ENCODE measurements at regions not wholly inside any gene's neighbourhood (a gene's known extent, or its start where the extent isn't known, plus 50 kb on each side); places are given as distances from the start of the nearest gene placed in this dataset.
"Not testable (repeated sequence)": the region's sequence is repeated elsewhere in the genome, so short reads cannot be mapped to it uniquely, and the experiment has no call there.

DNA sequence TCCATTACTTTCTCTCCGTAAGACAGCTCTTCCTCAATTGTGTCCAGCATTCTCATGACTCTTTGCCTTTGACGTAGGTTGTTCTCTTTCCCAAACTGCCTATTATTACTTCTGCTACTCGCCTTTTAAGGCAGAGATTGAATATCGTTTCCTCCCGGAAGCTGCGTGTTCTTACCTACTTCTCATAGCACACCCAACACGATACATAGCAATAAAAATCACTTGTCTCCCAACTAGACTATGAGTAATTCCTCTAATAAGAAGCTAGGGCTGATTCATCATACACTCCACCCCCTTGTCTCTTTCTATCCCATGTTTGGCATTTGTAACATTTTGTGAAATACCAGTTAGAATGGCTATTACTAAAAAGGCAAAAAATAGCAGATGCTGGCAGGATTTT is 55.8 kb upstream of the SGIP1 start:
- Histone ChIP-seq H3K4me2 (ENCODE audit: low read length) (no peak overlapping the region), H3F3A (ENCODE audit: insufficient read depth, low read length) (no peaks in the 10 kb centered on the region), H3K9me2 (ENCODE audit: low read depth, low read length) (no peaks in the 10 kb centered on the region), H3K9me3 (ENCODE audit: low read length) (peaks cover 2% of the 10 kb centered on the region; the same call in 1 of the 2 replicates), H3K4me1 (ENCODE audit: insufficient read depth, low read length, severe bottlenecking) (no peaks in the 10 kb centered on the region), H4K20me1 (ENCODE audit: insufficient read depth, low read length) (no peaks in the 10 kb centered on the region), H3K27ac (ENCODE audit: low read depth, low read length, poor library complexity, severe bottlenecking) (no peak overlapping the region), H3K9ac (ENCODE audit: low read length) (no peak overlapping the region), H3K36me3 (ENCODE audit: insufficient read depth, low read length) (no peaks in the 10 kb centered on the region), H2AFZ (ENCODE audit: low read length) (no peak overlapping the region), H3K4me3 (ENCODE audit: low read depth, low read length, poor library complexity, severe bottlenecking) (no peak overlapping the region), H3K79me2 (ENCODE audit: insufficient read depth, low read length) (no peaks in the 10 kb centered on the region), H3K27me3 (ENCODE audit: insufficient read depth, low read length) (peaks cover 10% of the 10 kb centered on the region; the same call in 1 of the 2 replicates)
- TF ChIP-seq EZH2 (IDR thresholded peaks at IDR 0.05; ENCODE audit: borderline replicate concordance, low read length) = no peak
- TF ChIP-seq, protein P1, sequence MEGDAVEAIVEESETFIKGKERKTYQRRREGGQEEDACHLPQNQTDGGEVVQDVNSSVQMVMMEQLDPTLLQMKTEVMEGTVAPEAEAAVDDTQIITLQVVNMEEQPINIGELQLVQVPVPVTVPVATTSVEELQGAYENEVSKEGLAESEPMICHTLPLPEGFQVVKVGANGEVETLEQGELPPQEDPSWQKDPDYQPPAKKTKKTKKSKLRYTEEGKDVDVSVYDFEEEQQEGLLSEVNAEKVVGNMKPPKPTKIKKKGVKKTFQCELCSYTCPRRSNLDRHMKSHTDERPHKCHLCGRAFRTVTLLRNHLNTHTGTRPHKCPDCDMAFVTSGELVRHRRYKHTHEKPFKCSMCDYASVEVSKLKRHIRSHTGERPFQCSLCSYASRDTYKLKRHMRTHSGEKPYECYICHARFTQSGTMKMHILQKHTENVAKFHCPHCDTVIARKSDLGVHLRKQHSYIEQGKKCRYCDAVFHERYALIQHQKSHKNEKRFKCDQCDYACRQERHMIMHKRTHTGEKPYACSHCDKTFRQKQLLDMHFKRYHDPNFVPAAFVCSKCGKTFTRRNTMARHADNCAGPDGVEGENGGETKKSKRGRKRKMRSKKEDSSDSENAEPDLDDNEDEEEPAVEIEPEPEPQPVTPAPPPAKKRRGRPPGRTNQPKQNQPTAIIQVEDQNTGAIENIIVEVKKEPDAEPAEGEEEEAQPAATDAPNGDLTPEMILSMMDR (IDR thresholded peaks at IDR 0.05; ENCODE audit: low read length) = no peak

DNA sequence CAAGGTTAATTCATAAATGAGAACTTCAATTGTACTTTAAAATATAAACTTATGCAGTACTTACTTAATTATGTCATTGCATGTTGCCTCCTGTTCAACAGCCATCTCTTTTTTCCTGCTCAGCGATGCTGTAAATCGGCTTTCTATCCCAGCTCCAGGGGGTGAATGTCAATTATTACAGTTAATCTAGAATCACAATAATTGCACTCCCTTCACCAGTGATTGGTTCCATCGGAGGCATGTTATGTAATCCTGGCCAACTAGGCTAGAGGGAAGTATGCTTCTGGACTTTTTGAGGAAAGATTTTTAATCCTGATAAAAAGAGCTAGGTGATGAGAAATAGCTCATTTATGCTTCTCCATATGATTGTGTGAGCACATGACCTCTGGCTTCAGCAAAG is 53.8 kb upstream of the SGIP1 start:
- Histone ChIP-seq H3K4me1 (ENCODE audit: insufficient read depth, low read length, severe bottlenecking) (no peaks in the 10 kb centered on the region), H3K36me3 (ENCODE audit: insufficient read depth, low read length) (no peaks in the 10 kb centered on the region), H3K9me2 (ENCODE audit: low read depth, low read length) (no peaks in the 10 kb centered on the region), H3K4me2 (ENCODE audit: low read length) (no peak overlapping the region), H3K4me3 (ENCODE audit: low read depth, low read length, poor library complexity, severe bottlenecking) (no peak overlapping the region), H3K27me3 (ENCODE audit: insufficient read depth, low read length) (peaks cover 5% of the 10 kb centered on the region; the same call in 1 of the 2 replicates), H3K9me3 (ENCODE audit: low read length) (peaks cover 2% of the 10 kb centered on the region; the same call in 1 of the 2 replicates), H4K20me1 (ENCODE audit: insufficient read depth, low read length) (no peaks in the 10 kb centered on the region), H3F3A (ENCODE audit: insufficient read depth, low read length) (no peaks in the 10 kb centered on the region), H2AFZ (ENCODE audit: low read length) (no peak overlapping the region), H3K27ac (ENCODE audit: low read depth, low read length, poor library complexity, severe bottlenecking) (no peak overlapping the region), H3K79me2 (ENCODE audit: insufficient read depth, low read length) (no peaks in the 10 kb centered on the region), H3K9ac (ENCODE audit: low read length) (no peak overlapping the region)
- no peak for TF ChIP-seq EZH2 (IDR thresholded peaks at IDR 0.05; ENCODE audit: borderline replicate concordance, low read length)
- TF ChIP-seq, protein P1 (IDR thresholded peaks at IDR 0.05; ENCODE audit: low read length) = no peak

DNA sequence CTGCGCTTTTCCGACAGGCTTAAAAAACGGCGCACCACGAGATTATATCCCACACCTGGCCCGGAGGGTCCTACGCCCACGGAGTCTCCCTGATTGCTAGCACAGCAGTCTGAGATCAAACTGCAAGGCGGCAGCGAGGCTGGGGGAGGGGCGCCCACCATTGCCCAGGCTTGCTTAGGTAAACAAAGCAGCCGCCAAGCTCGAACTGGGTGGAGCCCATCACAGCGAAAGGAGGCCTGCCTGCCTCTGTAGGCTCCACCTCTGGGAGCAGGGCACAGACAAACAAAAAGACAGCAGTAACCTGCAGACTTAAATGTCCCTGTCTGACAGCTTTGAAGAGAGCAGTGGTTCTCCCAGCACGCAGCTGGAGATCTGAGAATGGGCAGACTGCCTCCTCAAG is 52.7 kb upstream of the SGIP1 start:
- H3K9me2 ChIP-seq (ENCODE audit: low read depth, low read length); H3K9me3 ChIP-seq (ENCODE audit: low read length); H3K4me2 ChIP-seq (ENCODE audit: low read length); H3K4me1 ChIP-seq (ENCODE audit: insufficient read depth, low read length, severe bottlenecking); H3K79me2 ChIP-seq (ENCODE audit: insufficient read depth, low read length); H2AFZ ChIP-seq (ENCODE audit: low read length); H3K9ac ChIP-seq (ENCODE audit: low read length); H3F3A ChIP-seq (ENCODE audit: insufficient read depth, low read length); H3K27ac ChIP-seq (ENCODE audit: low read depth, low read length, poor library complexity, severe bottlenecking); H3K27me3 ChIP-seq (ENCODE audit: insufficient read depth, low read length); H4K20me1 ChIP-seq (ENCODE audit: insufficient read depth, low read length); H3K36me3 ChIP-seq (ENCODE audit: insufficient read depth, low read length); H3K4me3 ChIP-seq (ENCODE audit: low read depth, low read length, poor library complexity, severe bottlenecking): not testable (repeated sequence)

Measured in OCI-LY1 (cell line).